Activated CD8-positive, alpha-beta T cell treated with anti-CD3 and anti-CD28 coated beads for 36 hours (primary cell): ENCODE measurements at regions not wholly inside any gene's neighbourhood (a gene's known extent, or its start where the extent isn't known, plus 50 kb on each side); places are given as distances from the start of the nearest gene placed in this dataset.

Experiments used
- ATAC-seq: fragments of 200-7000 bp; cut with Tn5 transposase; one replicate; pipeline ENCODE4 v1.10.0; 2021; ENCODE audit warnings: mild to moderate bottlenecking, moderate library complexity
- CTCF ChIA-PET: fragments of 350-600 bp; sonication (Branson Sonifier 250); formaldehyde crosslinking; loops from one replicate; lab custom pipeline; 2021; ENCODE audit warnings: antibody characterized with exemption; lab: Charles Lee
- POLR2A ChIA-PET: fragments of 350-600 bp; sonication (Branson Sonifier 250); formaldehyde crosslinking; loops from one replicate; lab custom pipeline; 2021; ENCODE audit warnings: antibody characterized with exemption; lab: Charles Lee
- DNase-seq: peaks from one replicate; pipeline ENCODE4 v3.0.0-alpha.2; 2020
- H3K27ac Mint-ChIP-seq: one replicate; pipeline ENCODE4 v1.8.0; 2021; ENCODE audit warnings: mild to moderate bottlenecking, mixed read lengths
- H3K27me3 Mint-ChIP-seq: one replicate; pipeline ENCODE4 v1.8.0; 2021; ENCODE audit warnings: mixed read lengths
- H3K36me3 Mint-ChIP-seq: one replicate; pipeline ENCODE4 v1.8.0; 2021; ENCODE audit warnings: low read depth, mixed read lengths
- H3K4me1 Mint-ChIP-seq: one replicate; pipeline ENCODE4 v1.8.0; 2021; ENCODE audit warnings: low read depth, mixed read lengths
- H3K4me3 Mint-ChIP-seq: one replicate; pipeline ENCODE4 v1.8.0; 2021; ENCODE audit warnings: mild to moderate bottlenecking, moderate library complexity, mixed read lengths
- H3K9me3 Mint-ChIP-seq: one replicate; pipeline ENCODE4 v1.8.0; 2021; ENCODE audit warnings: mixed read lengths
- intact Hi-C: fragments of 100-400 bp; cut with micrococcal nuclease; formaldehyde crosslinking; loops from one replicate; pipeline ENCODE4 v1.10.0; 2022
- TF ChIP-seq, protein P1 (sequence below): fragments of 200-600 bp; IDR thresholded peaks from one replicate; pipeline ENCODE4 v1.8.0; 2022; ENCODE audit warnings: antibody characterized with exemption, mild to moderate bottlenecking

DNA sequence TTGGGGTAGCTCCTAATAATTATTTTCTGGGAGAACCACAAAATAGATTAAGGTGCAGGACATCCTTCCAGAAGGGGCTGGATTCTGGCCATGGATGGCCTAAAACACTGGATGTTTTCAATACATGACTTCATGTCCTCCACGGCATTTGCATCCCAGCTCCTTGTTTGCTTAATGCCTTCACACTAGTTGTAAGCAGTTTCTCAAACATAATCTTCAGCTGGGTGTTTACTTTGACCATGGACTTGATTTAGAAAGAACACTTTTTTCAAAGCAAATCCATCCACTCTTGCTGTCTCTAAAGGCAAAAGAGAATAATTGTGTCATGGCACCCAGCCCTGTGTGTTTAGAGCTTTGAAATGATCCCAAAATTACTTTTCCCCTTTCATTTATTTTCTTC, 82.5 kb upstream of the GSX1 start:
- intact Hi-C loops, result no loop called here
- DNase-seq (no peak), ATAC-seq (no peak)
- no peaks in the 10 kb centered on the region for H3K36me3 Mint-ChIP-seq
- H3K27ac Mint-ChIP-seq, result no peak overlapping the region
- peaks cover under 1% of the 10 kb centered on the region for H3K4me1 Mint-ChIP-seq
- ChIA-PET CTCF (interaction anchor here (0.9 kb wide), 1 partner anchor 13 kb away, joined by 3 read pairs; no protein-coding TSS in a partner anchor), POLR2A (no interaction called here)
- TF ChIP-seq, protein P1, sequence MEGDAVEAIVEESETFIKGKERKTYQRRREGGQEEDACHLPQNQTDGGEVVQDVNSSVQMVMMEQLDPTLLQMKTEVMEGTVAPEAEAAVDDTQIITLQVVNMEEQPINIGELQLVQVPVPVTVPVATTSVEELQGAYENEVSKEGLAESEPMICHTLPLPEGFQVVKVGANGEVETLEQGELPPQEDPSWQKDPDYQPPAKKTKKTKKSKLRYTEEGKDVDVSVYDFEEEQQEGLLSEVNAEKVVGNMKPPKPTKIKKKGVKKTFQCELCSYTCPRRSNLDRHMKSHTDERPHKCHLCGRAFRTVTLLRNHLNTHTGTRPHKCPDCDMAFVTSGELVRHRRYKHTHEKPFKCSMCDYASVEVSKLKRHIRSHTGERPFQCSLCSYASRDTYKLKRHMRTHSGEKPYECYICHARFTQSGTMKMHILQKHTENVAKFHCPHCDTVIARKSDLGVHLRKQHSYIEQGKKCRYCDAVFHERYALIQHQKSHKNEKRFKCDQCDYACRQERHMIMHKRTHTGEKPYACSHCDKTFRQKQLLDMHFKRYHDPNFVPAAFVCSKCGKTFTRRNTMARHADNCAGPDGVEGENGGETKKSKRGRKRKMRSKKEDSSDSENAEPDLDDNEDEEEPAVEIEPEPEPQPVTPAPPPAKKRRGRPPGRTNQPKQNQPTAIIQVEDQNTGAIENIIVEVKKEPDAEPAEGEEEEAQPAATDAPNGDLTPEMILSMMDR, result no peak
- H3K9me3 Mint-ChIP-seq, result peaks cover 5% of the 10 kb centered on the region
- peaks cover 8% of the 10 kb centered on the region for H3K27me3 Mint-ChIP-seq
- H3K4me3 Mint-ChIP-seq, result no peak overlapping the region

GRCh38 chr13:27712421-27712820, 79.9 kb upstream of the GSX1 start:
- ATAC-seq, result no peak
- POLR2A ChIA-PET, result no interaction called here
- TF ChIP-seq, protein P1, result no peak

GRCh38 chr13:27713767-27714166, 78.5 kb upstream of the GSX1 start:
- H3K4me3 Mint-ChIP-seq, result no peak overlapping the region
- no peaks in the 10 kb centered on the region for H3K36me3 Mint-ChIP-seq
- no peaks in the 10 kb centered on the region for H3K9me3 Mint-ChIP-seq
- intact Hi-C loops, result no loop called here
- H3K27me3 Mint-ChIP-seq, result peaks cover under 1% of the 10 kb centered on the region
- no peak for DNase-seq
- TF ChIP-seq, protein P1, result no peak
- H3K27ac Mint-ChIP-seq, result no peak overlapping the region
- POLR2A ChIA-PET, result no interaction called here
- CTCF ChIA-PET, result interaction anchor here (0.6 to 1.5 kb wide), 5 partner anchors 8 to 208 kb away, joined by 3 to 5 read pairs (median 3); no protein-coding TSS in a partner anchor
- ATAC-seq, result no peak
- H3K4me1 Mint-ChIP-seq, result no peaks in the 10 kb centered on the region

More at GRCh38 chr13:27712421-27712820, 79.9 kb upstream of the GSX1 start:
- DNase-seq, result peak; percentile 21
- peaks cover 5% of the 10 kb centered on the region for H3K27me3 Mint-ChIP-seq
- H3K36me3 Mint-ChIP-seq, result no peaks in the 10 kb centered on the region
- CTCF ChIA-PET, result interaction anchor here (1.5 kb wide), 1 partner anchor 180 kb away, joined by 4 read pairs; no protein-coding TSS in a partner anchor
- intact Hi-C loops, result no loop called here
- no peaks in the 10 kb centered on the region for H3K4me1 Mint-ChIP-seq
- H3K9me3 Mint-ChIP-seq, result no peaks in the 10 kb centered on the region
- H3K27ac Mint-ChIP-seq, result no peak overlapping the region
- H3K4me3 Mint-ChIP-seq, result no peak overlapping the region

- DNase-seq (no peak), ATAC-seq (no peak)
- CTCF ChIA-PET, result interaction anchor here (0.6 to 1.4 kb wide), 3 partner anchors 8 to 105 kb away, joined by 3 to 4 read pairs (median 3); no protein-coding TSS in a partner anchor
- H3K27me3 Mint-ChIP-seq, result peaks cover 4% of the 10 kb centered on the region
- POLR2A ChIA-PET, result no interaction called here
- TF ChIP-seq, protein P1, result no peak
- H3K27ac Mint-ChIP-seq, result no peak overlapping the region
- H3K4me3 Mint-ChIP-seq, result no peak overlapping the region
- intact Hi-C loops, result no loop called here
- H3K4me1 Mint-ChIP-seq, result no peaks in the 10 kb centered on the region
- H3K9me3 Mint-ChIP-seq, result no peaks in the 10 kb centered on the region
- H3K36me3 Mint-ChIP-seq, result no peaks in the 10 kb centered on the region
These were observed 70.6 kb upstream of the GSX1 start for GRCh38 chr13:27721681-27722080.

DNA sequence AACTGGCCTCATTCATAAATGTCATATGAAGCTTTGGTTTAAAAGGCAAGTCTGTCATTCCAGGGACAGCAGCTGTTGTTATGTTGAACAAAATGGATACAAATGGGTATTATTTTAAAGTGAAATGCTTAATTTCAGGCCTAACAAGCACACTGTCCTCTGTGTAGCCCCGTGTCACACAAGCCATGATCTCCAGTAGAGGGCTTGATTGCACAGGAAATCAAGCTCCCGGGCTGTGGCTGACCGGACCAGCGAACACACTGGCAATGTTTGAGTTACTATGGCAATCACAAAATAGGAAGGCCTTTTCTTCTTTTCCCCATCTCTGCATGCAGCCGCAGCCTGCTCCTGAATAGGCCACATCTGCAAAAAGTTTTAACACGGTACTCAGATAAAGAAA, 64.0 kb upstream of the GSX1 start:
- intact Hi-C loops, result no loop called here
- Mint-ChIP-seq H3K4me3 (no peak overlapping the region), H3K4me1 (peaks cover 8% of the 10 kb centered on the region), H3K27ac (no peak overlapping the region), H3K27me3 (peaks cover 10% of the 10 kb centered on the region), H3K9me3 (no peaks in the 10 kb centered on the region), H3K36me3 (no peaks in the 10 kb centered on the region)
- ChIA-PET CTCF (interaction anchor here (0.6 to 1.8 kb wide), 2 partner anchors 98 to 352 kb away, joined by 3 to 9 read pairs; no protein-coding TSS in a partner anchor), POLR2A (interaction anchor here (0.8 kb wide), 1 partner anchor 42 kb away, joined by 3 read pairs; no protein-coding TSS in a partner anchor)
- no peak for DNase-seq
- ATAC-seq, result no peak
- TF ChIP-seq, protein P1, result no peak
